ENCODE measurements at regions not wholly inside any gene's neighbourhood (a gene's known extent, or its start where the extent isn't known, plus 50 kb on each side); places are given as distances from the start of the nearest gene placed in this dataset.

- no peak for DNase-seq (ENCODE audit: low spot score)
- H3K27me3 Mint-ChIP-seq (ENCODE audit: low read depth), result no peaks in the 10 kb centered on the region
- no peak overlapping the region for H3K27ac Mint-ChIP-seq
- H3K4me1 Mint-ChIP-seq (ENCODE audit: low read depth), result no peaks in the 10 kb centered on the region
- no peak overlapping the region for H3K4me3 Mint-ChIP-seq
- no peaks in the 10 kb centered on the region for H3K9me3 Mint-ChIP-seq
- H3K36me3 Mint-ChIP-seq (ENCODE audit: low read depth), result no peaks in the 10 kb centered on the region
Measured at GRCh38 chr5:107155707-107156106, 515.0 kb downstream of the EFNA5 start.

- no peak overlapping the region for H3K4me3 Mint-ChIP-seq
- no peaks in the 10 kb centered on the region for H3K36me3 Mint-ChIP-seq (ENCODE audit: low read depth)
- H3K4me1 Mint-ChIP-seq (ENCODE audit: low read depth), result no peaks in the 10 kb centered on the region
- H3K27ac Mint-ChIP-seq, result no peak overlapping the region
- H3K27me3 Mint-ChIP-seq (ENCODE audit: low read depth), result no peaks in the 10 kb centered on the region
- no peaks in the 10 kb centered on the region for H3K9me3 Mint-ChIP-seq
- DNase-seq (ENCODE audit: low spot score), result no peak
Measured at GRCh38 chr5:107154593-107154992, 516.1 kb downstream of the EFNA5 start.

GRCh38 chr5:107153283-107153682 is 517.5 kb downstream of the EFNA5 start:
- Mint-ChIP-seq H3K4me3 (no peak overlapping the region), H3K27me3 (ENCODE audit: low read depth) (no peaks in the 10 kb centered on the region), H3K4me1 (ENCODE audit: low read depth) (no peaks in the 10 kb centered on the region)

GRCh38 chr5:107149243-107150005 is 521.3 kb downstream of the EFNA5 start:
- Mint-ChIP-seq H3K36me3 (ENCODE audit: low read depth) (no peaks in the 10 kb centered on the region), H3K27me3 (ENCODE audit: low read depth) (no peaks in the 10 kb centered on the region), H3K27ac (no peak overlapping the region), H3K4me3 (no peak overlapping the region), H3K4me1 (ENCODE audit: low read depth) (no peaks in the 10 kb centered on the region), H3K9me3 (no peaks in the 10 kb centered on the region)
- DNase-seq (ENCODE audit: low spot score), result no peak

More at GRCh38 chr5:107153283-107153682, 517.5 kb downstream of the EFNA5 start:
- no peaks in the 10 kb centered on the region for H3K36me3 Mint-ChIP-seq (ENCODE audit: low read depth)
- no peak overlapping the region for H3K27ac Mint-ChIP-seq
- DNase-seq (ENCODE audit: low spot score), result no peak
- no peaks in the 10 kb centered on the region for H3K9me3 Mint-ChIP-seq

- H3K36me3 Mint-ChIP-seq (ENCODE audit: low read depth), result no peaks in the 10 kb centered on the region
- H3K9me3 Mint-ChIP-seq, result no peaks in the 10 kb centered on the region
- no peaks in the 10 kb centered on the region for H3K4me1 Mint-ChIP-seq (ENCODE audit: low read depth)
- H3K4me3 Mint-ChIP-seq, result no peak overlapping the region
- DNase-seq (ENCODE audit: low spot score), result no peak
- H3K27me3 Mint-ChIP-seq (ENCODE audit: low read depth), result no peaks in the 10 kb centered on the region
- H3K27ac Mint-ChIP-seq, result no peak overlapping the region
Measured at GRCh38 chr5:107147589-107147988, 523.1 kb downstream of the EFNA5 start.

- no peaks in the 10 kb centered on the region for H3K27me3 Mint-ChIP-seq (ENCODE audit: low read depth)
- no peaks in the 10 kb centered on the region for H3K4me1 Mint-ChIP-seq (ENCODE audit: low read depth)
- DNase-seq (ENCODE audit: low spot score), result no peak
- H3K27ac Mint-ChIP-seq, result no peak overlapping the region
- no peaks in the 10 kb centered on the region for H3K9me3 Mint-ChIP-seq
- no peaks in the 10 kb centered on the region for H3K36me3 Mint-ChIP-seq (ENCODE audit: low read depth)
- no peak overlapping the region for H3K4me3 Mint-ChIP-seq
Measured at GRCh38 chr5:107146901-107147300, 523.8 kb downstream of the EFNA5 start.

- Mint-ChIP-seq H3K9me3 (no peaks in the 10 kb centered on the region), H3K27ac (no peak overlapping the region), H3K27me3 (ENCODE audit: low read depth) (no peaks in the 10 kb centered on the region), H3K4me3 (no peak overlapping the region), H3K4me1 (ENCODE audit: low read depth) (no peaks in the 10 kb centered on the region), H3K36me3 (ENCODE audit: low read depth) (no peaks in the 10 kb centered on the region)
- no peak for DNase-seq (ENCODE audit: low spot score)
Measured at GRCh38 chr5:107135391-107135790, 535.3 kb downstream of the EFNA5 start.

- no peak overlapping the region for H3K4me3 Mint-ChIP-seq
- H3K9me3 Mint-ChIP-seq, result no peaks in the 10 kb centered on the region
- H3K36me3 Mint-ChIP-seq (ENCODE audit: low read depth), result no peaks in the 10 kb centered on the region
- no peaks in the 10 kb centered on the region for H3K4me1 Mint-ChIP-seq (ENCODE audit: low read depth)
- no peak overlapping the region for H3K27ac Mint-ChIP-seq
- DNase-seq (ENCODE audit: low spot score), result no peak
- no peaks in the 10 kb centered on the region for H3K27me3 Mint-ChIP-seq (ENCODE audit: low read depth)
Measured at GRCh38 chr5:107134931-107135330, 535.8 kb downstream of the EFNA5 start.

- H3K27ac Mint-ChIP-seq, result no peak overlapping the region
- no peaks in the 10 kb centered on the region for H3K36me3 Mint-ChIP-seq (ENCODE audit: low read depth)
- no peaks in the 10 kb centered on the region for H3K4me1 Mint-ChIP-seq (ENCODE audit: low read depth)
- DNase-seq (ENCODE audit: low spot score), result no peak
- H3K27me3 Mint-ChIP-seq (ENCODE audit: low read depth), result no peaks in the 10 kb centered on the region
- H3K9me3 Mint-ChIP-seq, result no peaks in the 10 kb centered on the region
- no peak overlapping the region for H3K4me3 Mint-ChIP-seq
Measured at GRCh38 chr5:107129051-107129450, 541.7 kb downstream of the EFNA5 start.

GRCh38 chr5:107127878-107128277 is 542.9 kb downstream of the EFNA5 start:
- no peak overlapping the region for H3K4me3 Mint-ChIP-seq
- DNase-seq (ENCODE audit: low spot score), result no peak
- no peaks in the 10 kb centered on the region for H3K36me3 Mint-ChIP-seq (ENCODE audit: low read depth)
- no peaks in the 10 kb centered on the region for H3K9me3 Mint-ChIP-seq
- H3K27me3 Mint-ChIP-seq (ENCODE audit: low read depth), result no peaks in the 10 kb centered on the region
- no peaks in the 10 kb centered on the region for H3K4me1 Mint-ChIP-seq (ENCODE audit: low read depth)
- no peak overlapping the region for H3K27ac Mint-ChIP-seq

GRCh38 chr5:107126341-107126740 is 544.4 kb downstream of the EFNA5 start:
- Mint-ChIP-seq H3K36me3 (ENCODE audit: low read depth) (no peaks in the 10 kb centered on the region), H3K4me3 (no peak overlapping the region), H3K27ac (no peak overlapping the region), H3K9me3 (no peaks in the 10 kb centered on the region), H3K27me3 (ENCODE audit: low read depth) (no peaks in the 10 kb centered on the region), H3K4me1 (ENCODE audit: low read depth) (no peaks in the 10 kb centered on the region)
- DNase-seq (ENCODE audit: low spot score), result no peak

GRCh38 chr5:107124376-107124775 is 546.4 kb downstream of the EFNA5 start:
- H3K4me1 Mint-ChIP-seq (ENCODE audit: low read depth), result no peaks in the 10 kb centered on the region
- H3K9me3 Mint-ChIP-seq, result no peaks in the 10 kb centered on the region
- no peak overlapping the region for H3K27ac Mint-ChIP-seq
- DNase-seq (ENCODE audit: low spot score), result no peak
- H3K4me3 Mint-ChIP-seq, result no peak overlapping the region
- H3K27me3 Mint-ChIP-seq (ENCODE audit: low read depth), result no peaks in the 10 kb centered on the region
- H3K36me3 Mint-ChIP-seq (ENCODE audit: low read depth), result no peaks in the 10 kb centered on the region

GRCh38 chr5:107123014-107123413 is 547.7 kb downstream of the EFNA5 start:
- H3K9me3 Mint-ChIP-seq, result no peaks in the 10 kb centered on the region
- no peaks in the 10 kb centered on the region for H3K27me3 Mint-ChIP-seq (ENCODE audit: low read depth)
- no peaks in the 10 kb centered on the region for H3K4me1 Mint-ChIP-seq (ENCODE audit: low read depth)
- no peak overlapping the region for H3K4me3 Mint-ChIP-seq
- H3K36me3 Mint-ChIP-seq (ENCODE audit: low read depth), result no peaks in the 10 kb centered on the region
- no peak for DNase-seq (ENCODE audit: low spot score)
- H3K27ac Mint-ChIP-seq, result no peak overlapping the region

- Mint-ChIP-seq H3K27ac (no peak overlapping the region), H3K27me3 (ENCODE audit: low read depth) (no peaks in the 10 kb centered on the region), H3K9me3 (no peaks in the 10 kb centered on the region), H3K36me3 (ENCODE audit: low read depth) (no peaks in the 10 kb centered on the region), H3K4me3 (no peak overlapping the region), H3K4me1 (ENCODE audit: low read depth) (no peaks in the 10 kb centered on the region)
- no peak for DNase-seq (ENCODE audit: low spot score)
Measured at GRCh38 chr5:107121793-107122519, 548.8 kb downstream of the EFNA5 start.

All from T-helper 2 cell treated with Interferon-gamma antibody and Interleukin-4, amounts not matched to agents 5 μg/mL and 100 μg/mL, for 36 hours (primary cell).